WTC11 (cell line): ENCODE measurements at regions not wholly inside any gene's neighbourhood (a gene's known extent, or its start where the extent isn't known, plus 50 kb on each side); places are given as distances from the start of the nearest gene placed in this dataset.

Experiments
- ATF3 ChIP-seq: sonication (generic); formaldehyde crosslinking; conservative IDR thresholded peaks from 2 replicates; pipeline ENCODE4 v1.8.1; 2022; ENCODE audit warnings: mild to moderate bottlenecking, missing genetic modification reagents
- CBFB ChIP-seq: sonication (generic); formaldehyde crosslinking; IDR thresholded peaks from 2 replicates; pipeline ENCODE4 v1.8.1; 2022; ENCODE audit warnings: mild to moderate bottlenecking, low read depth, missing genetic modification reagents
- CREB1 ChIP-seq: sonication (generic); formaldehyde crosslinking; IDR thresholded peaks from 2 replicates; pipeline ENCODE4 v1.8.0; 2023; ENCODE audit warnings: mild to moderate bottlenecking, missing genetic modification reagents
- CTCF ChIP-seq: fragments of 200-600 bp; IDR thresholded peaks from 2 replicates; pipeline ENCODE4 v1.8.0; 2022; ENCODE audit warnings: antibody characterized with exemption
- E2F1 ChIP-seq: sonication (generic); formaldehyde crosslinking; IDR thresholded peaks from 2 replicates; pipeline ENCODE4 v1.8.0; 2022; ENCODE audit warnings: mild to moderate bottlenecking, missing genetic modification reagents
- FOXJ3 ChIP-seq: sonication (generic); formaldehyde crosslinking; IDR thresholded peaks from 2 replicates; pipeline ENCODE4 v1.9.0; 2021; ENCODE audit warnings: missing genetic modification reagents, mild to moderate bottlenecking, borderline replicate concordance
- FOXK1 ChIP-seq: sonication (generic); formaldehyde crosslinking; IDR thresholded peaks from 2 replicates; pipeline ENCODE4 v1.8.0; 2022; ENCODE audit warnings: mild to moderate bottlenecking, moderate library complexity, missing genetic modification reagents
- FOXP4 ChIP-seq: sonication (generic); formaldehyde crosslinking; IDR thresholded peaks from 2 replicates; pipeline ENCODE4 v1.8.0; 2022; ENCODE audit warnings: mild to moderate bottlenecking, missing genetic modification reagents
- IRF2 ChIP-seq: sonication (generic); formaldehyde crosslinking; IDR thresholded peaks from 2 replicates; pipeline ENCODE4 v1.8.0; 2022; ENCODE audit warnings: low read depth, missing genetic modification reagents, borderline replicate concordance
- JUN ChIP-seq: sonication (generic); formaldehyde crosslinking; IDR thresholded peaks from 2 replicates; pipeline ENCODE4 v1.8.0; 2023; ENCODE audit warnings: mild to moderate bottlenecking, missing genetic modification reagents
- MAX ChIP-seq: sonication (generic); formaldehyde crosslinking; IDR thresholded peaks from 2 replicates; pipeline ENCODE4 v1.8.0; 2022; ENCODE audit warnings: mild to moderate bottlenecking, missing genetic modification reagents
- ZSCAN18 ChIP-seq: fragments of 250-450 bp; sonication (Bioruptor Pico); IDR thresholded peaks from 2 replicates; pipeline ENCODE4 v2.1.2; 2022; ENCODE audit warnings: mild to moderate bottlenecking, moderate library complexity
- TF ChIP-seq, protein P1 (sequence below): sonication (generic); formaldehyde crosslinking; IDR thresholded peaks from 2 replicates; pipeline ENCODE4 v1.8.1; 2022; ENCODE audit warnings: low read depth, mild to moderate bottlenecking, moderate library complexity, missing genetic modification reagents, borderline replicate concordance

DNA sequence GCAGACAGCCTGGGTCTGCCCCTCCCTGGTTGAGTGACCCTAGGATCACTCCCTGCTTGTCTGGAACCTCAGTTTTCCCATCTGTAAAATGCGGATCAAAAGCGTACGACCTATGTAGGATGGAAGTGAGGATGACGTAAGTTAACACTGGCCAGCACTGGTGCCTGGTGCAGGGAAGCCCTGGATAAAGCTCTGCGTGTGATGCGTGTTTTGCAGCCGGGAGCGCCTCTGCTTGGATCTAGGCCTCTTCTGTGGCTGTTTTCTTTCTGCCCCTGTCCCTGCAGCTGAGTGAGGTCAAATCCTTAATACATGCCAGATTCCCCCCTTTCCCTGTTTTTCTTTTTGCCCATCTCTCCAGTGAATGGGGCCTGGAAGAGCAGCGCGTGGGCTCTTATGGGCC lies 201.5 kb downstream of the RBM19 start:
- TF ChIP-seq, protein P1, sequence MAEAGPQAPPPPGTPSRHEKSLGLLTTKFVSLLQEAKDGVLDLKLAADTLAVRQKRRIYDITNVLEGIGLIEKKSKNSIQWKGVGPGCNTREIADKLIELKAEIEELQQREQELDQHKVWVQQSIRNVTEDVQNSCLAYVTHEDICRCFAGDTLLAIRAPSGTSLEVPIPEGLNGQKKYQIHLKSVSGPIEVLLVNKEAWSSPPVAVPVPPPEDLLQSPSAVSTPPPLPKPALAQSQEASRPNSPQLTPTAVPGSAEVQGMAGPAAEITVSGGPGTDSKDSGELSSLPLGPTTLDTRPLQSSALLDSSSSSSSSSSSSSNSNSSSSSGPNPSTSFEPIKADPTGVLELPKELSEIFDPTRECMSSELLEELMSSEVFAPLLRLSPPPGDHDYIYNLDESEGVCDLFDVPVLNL (CRISPR knock-in tag), result no peak
- TF ChIP-seq FOXJ3 (no peak), FOXK1 (CRISPR knock-in tag) (no peak), CBFB (no peak), CREB1 (CRISPR knock-in tag) (no peak), ATF3 (CRISPR knock-in tag) (no peak), E2F1 (no peak), FOXP4 (no peak), CTCF (no peak), MAX (no peak), ZSCAN18 (no peak), IRF2 (CRISPR knock-in tag) (no peak), JUN (CRISPR knock-in tag) (no peak)
